T follicular helper cell (primary cell): ENCODE measurements at regions not wholly inside any gene's neighbourhood (a gene's known extent, or its start where the extent isn't known, plus 50 kb on each side); places are given as distances from the start of the nearest gene placed in this dataset.
"Not testable (repeated sequence)": the region's sequence is repeated elsewhere in the genome, so short reads cannot be mapped to it uniquely, and the experiment has no call there.

Source experiments
- DNase-seq: peaks from one replicate; pipeline ENCODE4 v3.0.0-alpha.2; 2020; ENCODE audit warnings: low read depth

- no peak for DNase-seq
Observed at GRCh38 chr6:14518515-14519217, 401.1 kb downstream of the CD83 start.

- no peak for DNase-seq
Observed at GRCh38 chr6:14520029-14520428, 402.5 kb downstream of the CD83 start.

GRCh38 chr6:14520536-14520935 lies 403.0 kb downstream of the CD83 start:
- no peak for DNase-seq

GRCh38 chr6:14521141-14521540 lies 403.6 kb downstream of the CD83 start:
- DNase-seq: no peak

- DNase-seq: not testable (repeated sequence)
Observed at GRCh38 chr6:14521861-14522260, 404.3 kb downstream of the CD83 start.

DNA sequence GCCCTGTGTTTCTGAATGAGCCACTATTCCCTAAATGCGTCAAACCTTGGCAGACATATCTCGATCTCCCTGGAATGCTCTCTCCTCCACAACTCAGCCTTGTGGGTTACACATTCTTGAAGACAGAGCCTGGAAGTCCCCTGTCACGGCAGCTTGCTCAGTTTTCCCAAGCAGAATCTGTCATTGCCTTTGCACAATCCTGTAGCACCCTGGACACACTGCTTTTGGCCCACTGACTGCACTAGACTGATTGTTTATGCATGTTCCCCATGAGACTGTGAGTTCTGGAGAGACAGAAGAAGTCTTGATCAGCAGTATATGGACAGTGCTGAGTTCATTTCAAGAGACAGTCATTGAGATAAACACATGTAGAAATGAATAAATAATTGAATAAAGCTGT lies 406.7 kb downstream of the CD83 start:
- no peak for DNase-seq

DNA sequence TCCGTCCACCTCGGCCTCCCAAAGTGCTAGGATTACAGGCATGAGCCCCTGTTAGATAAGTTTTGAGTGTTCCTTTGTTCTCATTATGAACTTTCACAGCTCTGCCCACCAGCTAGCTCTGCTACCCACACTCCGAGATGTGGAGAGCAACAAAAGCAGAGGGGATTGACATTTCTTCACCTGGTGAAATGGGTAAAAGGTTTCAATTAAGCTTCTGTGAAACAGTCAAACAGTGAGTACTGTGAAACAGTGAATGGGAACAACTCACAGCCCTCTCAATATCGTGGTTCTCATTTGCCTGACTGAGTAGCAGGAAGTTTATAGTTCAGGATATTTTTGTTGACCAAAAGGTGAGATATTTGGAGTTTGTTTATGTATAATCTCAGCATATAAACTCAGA lies 412.8 kb downstream of the CD83 start:
- DNase-seq: no peak

DNA sequence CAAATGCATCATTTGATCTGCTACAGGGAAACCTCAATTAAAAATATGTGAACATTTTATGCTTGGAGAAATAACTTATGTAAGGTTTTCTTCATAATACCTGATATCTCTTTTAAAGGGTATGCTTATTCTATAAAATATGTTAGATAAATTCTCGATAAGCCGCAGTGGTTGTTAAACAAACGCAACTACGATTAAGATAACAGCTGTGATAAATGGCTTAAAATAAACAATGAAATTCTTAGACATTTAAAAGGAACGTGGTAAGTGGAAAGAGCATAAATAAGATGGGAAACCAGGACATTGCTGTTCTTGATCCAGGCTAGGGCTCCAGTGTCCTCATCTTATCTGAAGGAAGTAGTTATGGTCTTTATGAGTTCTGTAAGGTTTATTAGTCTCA lies 415.9 kb downstream of the CD83 start:
- no peak for DNase-seq

DNA sequence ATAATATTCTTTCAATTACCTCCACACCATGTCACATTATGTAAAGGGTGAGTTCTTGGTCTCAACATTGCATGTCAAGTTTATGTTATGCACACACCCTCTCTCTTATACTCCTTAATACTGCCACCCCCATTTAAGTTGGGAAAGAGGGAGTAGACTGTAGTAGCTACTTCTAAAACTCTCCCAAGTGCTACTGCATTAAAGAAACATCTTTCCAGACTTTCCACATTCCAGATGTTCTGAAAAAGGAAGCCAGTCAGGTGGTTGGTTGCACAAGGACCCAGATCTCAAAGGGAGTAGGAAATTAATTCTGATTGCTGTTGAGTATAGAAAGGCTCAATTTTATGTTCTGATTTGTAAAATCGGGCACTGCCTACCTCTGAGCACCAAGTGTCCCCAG lies 419.5 kb downstream of the CD83 start:
- no peak for DNase-seq

DNA sequence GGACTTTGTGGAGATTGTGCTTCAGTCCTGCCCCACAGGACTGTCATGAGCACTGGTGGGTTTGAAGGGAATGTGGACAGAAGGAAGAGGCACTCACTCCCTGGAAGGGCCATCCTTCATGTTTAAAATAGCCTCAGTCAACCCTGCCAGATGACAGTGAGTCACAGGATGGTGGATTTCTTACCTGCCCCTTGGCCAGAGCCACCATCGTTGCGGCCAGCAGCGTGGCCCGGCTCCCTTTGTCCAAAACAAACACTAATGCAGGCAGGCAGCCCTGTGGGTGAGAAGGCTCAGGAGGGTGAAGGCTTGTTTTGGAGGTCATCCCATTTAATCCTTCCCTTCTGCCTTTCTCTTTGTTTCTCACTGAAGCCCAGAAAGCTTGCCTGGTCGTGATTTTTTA lies 422.7 kb downstream of the CD83 start:
- DNase-seq: no peak

GRCh38 chr6:14540810-14541540 lies 423.4 kb downstream of the CD83 start:
- no peak for DNase-seq

- no peak for DNase-seq
Observed at GRCh38 chr6:14542670-14543366, 425.2 kb downstream of the CD83 start.

- DNase-seq: no peak
Observed at GRCh38 chr6:14543971-14544585, 426.5 kb downstream of the CD83 start.

DNA sequence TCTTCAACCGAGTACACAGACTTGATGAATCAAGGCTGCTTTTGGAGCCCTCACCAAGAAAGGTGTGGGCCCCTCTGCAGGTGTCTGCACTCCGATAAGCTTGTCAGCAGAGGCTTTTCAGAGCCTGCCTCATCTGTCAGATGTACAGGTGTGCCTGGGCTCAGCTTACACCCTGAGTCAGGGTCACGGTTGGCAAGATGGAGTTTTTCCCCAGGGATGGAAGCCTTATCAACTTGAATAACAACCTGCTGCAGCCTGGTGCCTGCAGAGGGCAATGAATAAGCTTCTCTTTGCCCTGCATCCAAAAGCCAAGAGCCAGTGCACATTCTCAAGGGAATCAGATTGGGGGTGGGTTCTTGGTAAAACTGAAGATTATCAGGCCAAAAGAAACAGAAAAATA lies 427.1 kb downstream of the CD83 start:
- DNase-seq: no peak

- DNase-seq: no peak
Observed at GRCh38 chr6:14545496-14545895, 427.9 kb downstream of the CD83 start.

GRCh38 chr6:14546036-14546435 lies 428.5 kb downstream of the CD83 start:
- no peak for DNase-seq

DNA sequence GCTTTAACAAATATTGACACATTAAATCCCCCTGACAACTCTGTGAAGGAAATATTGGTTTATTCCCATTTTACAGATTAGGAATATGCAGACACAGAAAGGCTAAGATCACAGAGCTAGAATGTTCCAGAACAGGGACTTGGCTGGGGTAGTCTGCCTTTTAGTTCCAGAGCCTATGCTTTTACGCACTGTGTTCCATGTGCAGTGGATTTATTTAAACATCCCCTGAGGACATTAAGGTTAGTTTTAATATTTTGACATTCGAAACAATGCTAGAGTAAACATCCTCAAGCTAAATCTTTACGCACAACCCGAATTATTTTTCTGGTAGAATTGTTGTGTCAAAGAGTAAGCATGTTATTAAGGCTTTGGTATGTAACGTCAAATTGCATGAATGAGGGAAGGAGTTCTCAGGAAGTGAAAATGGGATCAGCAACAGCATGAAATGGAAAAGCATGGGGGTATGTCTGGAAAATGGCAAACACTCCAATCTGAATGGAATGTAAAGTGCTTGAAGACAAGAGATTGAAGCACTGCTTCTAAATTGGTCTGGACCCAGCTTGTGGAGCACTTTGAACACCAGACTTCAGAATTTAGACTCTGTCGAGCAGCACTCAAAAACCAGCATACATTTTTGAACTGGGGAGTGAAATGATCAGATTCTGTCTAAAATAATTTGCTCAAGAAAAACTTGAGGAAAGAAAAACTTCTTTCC lies 429.9 kb downstream of the CD83 start:
- DNase-seq: no peak

- DNase-seq: no peak
Observed at GRCh38 chr6:14549304-14549770, 431.8 kb downstream of the CD83 start.

DNA sequence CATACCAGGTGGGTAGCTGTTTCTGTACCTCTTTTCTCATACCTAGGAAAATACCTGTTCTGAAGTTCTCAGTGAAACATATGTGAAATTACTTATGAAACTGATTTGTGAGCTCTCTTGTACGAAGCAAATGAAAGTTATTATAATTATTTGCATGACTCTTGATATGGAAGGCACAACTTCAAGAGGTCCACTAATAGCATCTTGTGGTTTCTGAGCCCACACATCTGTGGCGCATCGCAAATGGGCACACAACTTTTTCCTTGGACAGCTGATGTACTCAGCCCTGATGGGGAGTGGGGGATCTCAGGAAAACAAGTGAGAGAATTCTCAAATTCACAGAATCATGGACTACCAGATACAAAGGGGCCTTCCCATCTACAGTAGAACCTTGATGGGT lies 432.3 kb downstream of the CD83 start:
- DNase-seq: no peak

DNA sequence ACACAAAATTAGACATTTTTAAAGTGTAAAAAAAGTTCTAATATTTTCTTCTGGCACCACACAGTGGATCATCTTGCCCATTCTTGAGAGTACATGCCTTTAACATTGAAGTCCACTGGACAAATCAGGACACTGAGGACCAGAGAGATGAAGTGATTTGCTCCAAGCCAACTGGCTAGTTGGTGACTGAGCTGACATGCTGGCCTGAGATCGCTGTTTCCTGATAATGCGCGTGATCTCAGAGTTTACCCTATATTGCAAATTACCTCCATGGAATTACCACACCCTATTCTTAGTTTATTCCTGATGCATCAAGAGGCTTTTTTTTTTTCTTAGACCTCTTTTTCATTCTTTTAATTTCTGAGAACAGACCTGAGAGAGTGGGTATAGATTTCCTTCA lies 432.8 kb downstream of the CD83 start:
- no peak for DNase-seq

- no peak for DNase-seq
Observed at GRCh38 chr6:14550822-14551221, 433.2 kb downstream of the CD83 start.

DNA sequence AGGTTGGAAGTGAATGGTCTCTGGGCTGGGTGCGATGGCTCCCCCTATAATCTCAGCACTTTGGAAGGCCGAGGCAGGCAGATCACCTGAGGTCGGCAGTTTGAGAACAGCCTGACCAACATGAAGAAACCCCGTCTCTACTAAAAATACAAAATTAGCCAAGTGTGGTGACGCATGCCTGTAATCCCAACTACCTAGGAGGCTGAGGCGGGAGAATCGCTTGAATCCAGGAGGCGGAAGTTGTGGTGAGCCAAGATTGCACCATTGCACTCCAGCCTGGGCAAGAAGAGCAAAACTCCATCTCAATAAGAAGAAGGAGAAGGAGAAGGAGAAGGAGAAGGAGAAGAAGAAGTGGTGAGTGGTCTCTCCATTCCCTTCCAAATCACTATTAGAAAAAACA lies 434.0 kb downstream of the CD83 start:
- DNase-seq: not testable (repeated sequence)
